ENCODE measurements at regions not wholly inside any gene's neighbourhood (a gene's known extent, or its start where the extent isn't known, plus 50 kb on each side); places are given as distances from the start of the nearest gene placed in this dataset.

- Histone ChIP-seq H3K9ac (ENCODE audit: low read length) (no peak overlapping the region), H3K9me3 (ENCODE audit: low read length) (no peaks in the 10 kb centered on the region), H3K4me2 (ENCODE audit: low read length) (no peak overlapping the region), H4K20me1 (ENCODE audit: insufficient read depth) (no peaks in the 10 kb centered on the region), H3K27me3 (ENCODE audit: insufficient read depth, low read depth, low read length) (no peaks in the 10 kb centered on the region), H3K4me3 (ENCODE audit: low read length) (no peak overlapping the region), H3K9me2 (ENCODE audit: insufficient read depth, low read length) (no peaks in the 10 kb centered on the region), H3K36me3 (ENCODE audit: insufficient read depth, low read length) (no peaks in the 10 kb centered on the region), H3K27ac (ENCODE audit: low read length) (no peak overlapping the region), H3K79me2 (replicated peaks; ENCODE audit: insufficient read depth, low read length) (no peaks in the 10 kb centered on the region), H2AFZ (ENCODE audit: low read depth, low read length) (no peak overlapping the region), H3F3A (ENCODE audit: insufficient read depth, low read length, poor library complexity, severe bottlenecking) (no peaks in the 10 kb centered on the region)
- TF ChIP-seq EZH2 (IDR thresholded peaks at IDR 0.05; ENCODE audit: borderline replicate concordance, insufficient read depth, low read length, poor library complexity, severe bottlenecking) (no peak), POLR2AphosphoS5 (IDR thresholded peaks at IDR 0.05) (no peak), MXI1 (conservative IDR thresholded peaks at IDR 0.05; ENCODE audit: poor library complexity, severe bottlenecking) (no peak), EP300 (conservative IDR thresholded peaks at IDR 0.05; ENCODE audit: poor library complexity, severe bottlenecking) (no peak), SMC3 (conservative IDR thresholded peaks at IDR 0.05; ENCODE audit: poor library complexity) (no peak), TAF1 (IDR thresholded peaks at IDR 0.05; ENCODE audit: low read depth) (no peak), REST (IDR thresholded peaks at IDR 0.05; ENCODE audit: borderline replicate concordance) (no peak), CTCF (IDR thresholded peaks at IDR 0.05; ENCODE audit: poor library complexity, severe bottlenecking) (no peak), RAD21 (conservative IDR thresholded peaks at IDR 0.05) (no peak)
These were observed 217.2 kb downstream of the GALR1 start for GRCh38 chr18:77466890-77467289.

GRCh38 chr18:77469131-77469530 lies 219.5 kb downstream of the GALR1 start:
- Histone ChIP-seq H2AFZ (ENCODE audit: low read depth, low read length) (no peak overlapping the region), H3K79me2 (replicated peaks; ENCODE audit: insufficient read depth, low read length) (no peaks in the 10 kb centered on the region), H3K27ac (ENCODE audit: low read length) (no peak overlapping the region), H3K9me3 (ENCODE audit: low read length) (no peaks in the 10 kb centered on the region), H3K4me2 (ENCODE audit: low read length) (no peak overlapping the region), H4K20me1 (ENCODE audit: insufficient read depth) (no peaks in the 10 kb centered on the region), H3K9ac (ENCODE audit: low read length) (no peak overlapping the region), H3K27me3 (ENCODE audit: insufficient read depth, low read depth, low read length) (no peaks in the 10 kb centered on the region), H3K9me2 (ENCODE audit: insufficient read depth, low read length) (no peaks in the 10 kb centered on the region), H3K36me3 (ENCODE audit: insufficient read depth, low read length) (no peaks in the 10 kb centered on the region), H3F3A (ENCODE audit: insufficient read depth, low read length, poor library complexity, severe bottlenecking) (no peaks in the 10 kb centered on the region), H3K4me3 (ENCODE audit: low read length) (no peak overlapping the region)
- TF ChIP-seq TAF1 (IDR thresholded peaks at IDR 0.05; ENCODE audit: low read depth), result no peak
- no peak for TF ChIP-seq SMC3 (conservative IDR thresholded peaks at IDR 0.05; ENCODE audit: poor library complexity)
- no peak for TF ChIP-seq EZH2 (IDR thresholded peaks at IDR 0.05; ENCODE audit: borderline replicate concordance, insufficient read depth, low read length, poor library complexity, severe bottlenecking)
- no peak for TF ChIP-seq MXI1 (conservative IDR thresholded peaks at IDR 0.05; ENCODE audit: poor library complexity, severe bottlenecking)
- no peak for TF ChIP-seq EP300 (conservative IDR thresholded peaks at IDR 0.05; ENCODE audit: poor library complexity, severe bottlenecking)
- no peak for TF ChIP-seq CTCF (IDR thresholded peaks at IDR 0.05; ENCODE audit: poor library complexity, severe bottlenecking)
- TF ChIP-seq REST (IDR thresholded peaks at IDR 0.05; ENCODE audit: borderline replicate concordance), result no peak
- TF ChIP-seq RAD21 (conservative IDR thresholded peaks at IDR 0.05), result no peak
- no peak for TF ChIP-seq POLR2AphosphoS5 (IDR thresholded peaks at IDR 0.05)
